CD4-positive, alpha-beta T cell (primary cell): ENCODE measurements at regions not wholly inside any gene's neighbourhood (a gene's known extent, or its start where the extent isn't known, plus 50 kb on each side); places are given as distances from the start of the nearest gene placed in this dataset.

Source experiments
- ATAC-seq: fragments of 200-7000 bp; cut with Tn5 transposase; one replicate; pipeline ENCODE4 v1.10.0; 2022; ENCODE audit warnings: mild to moderate bottlenecking; ENCODE audit not compliant: poor library complexity
- CTCF ChIA-PET: fragments of 350-600 bp; sonication (Branson Sonifier 250); formaldehyde crosslinking; loops from one replicate; lab custom pipeline; 2021; ENCODE audit warnings: antibody characterized with exemption, inconsistent platforms; lab: Charles Lee
- POLR2A ChIA-PET: fragments of 350-600 bp; sonication (Branson Sonifier 250); formaldehyde crosslinking; loops from one replicate; lab custom pipeline; 2021; ENCODE audit warnings: antibody characterized with exemption, inconsistent platforms; lab: Charles Lee
- DNase-seq, 14 experiments: peaks; one replicate each; pipeline ENCODE4 v3.0.0-alpha.2; 2013 to 2020; ENCODE audit warnings: mixed read lengths in 2 of 14
- H3K27ac ChIP-seq, 2 donors: one replicate each; pipeline versions ENCODE4 v1.5.1 to v1.7.0; 2013; ENCODE audit warnings: low read length in 2 of 2, low read depth in 1 of 2, mild to moderate bottlenecking in 1 of 2
- H3K27me3 ChIP-seq, 2 experiments: 1 replicate in 1 of 2; 2 replicates in 1 of 2; pipeline versions ENCODE4 v1.6.1 to v1.7.0; 2013; ENCODE audit warnings: low read length in 2 of 2, control low read depth in 1 of 2, mild to moderate bottlenecking in 1 of 2, moderate library complexity in 1 of 2; ENCODE audit not compliant: insufficient read depth in 2 of 2, control insufficient read depth in 1 of 2
- H3K36me3 ChIP-seq: one replicate; pipeline ENCODE4 v1.6.1; 2013; ENCODE audit warnings: low read length, control low read depth; ENCODE audit not compliant: insufficient read depth
- H3K4me1 ChIP-seq: one replicate; pipeline ENCODE4 v1.6.1; 2013; ENCODE audit warnings: low read length, control low read depth; ENCODE audit not compliant: insufficient read depth
- H3K4me3 ChIP-seq: one replicate; pipeline ENCODE4 v1.5.1; 2013; ENCODE audit warnings: mild to moderate bottlenecking, low read length, moderate library complexity
- H3K9me3 ChIP-seq, 2 experiments: 1 replicate in 1 of 2; 2 replicates in 1 of 2; pipeline versions ENCODE4 v1.6.1 to v1.7.0; 2013; ENCODE audit warnings: low read length in 2 of 2, mild to moderate bottlenecking in 2 of 2, control low read depth in 1 of 2, moderate library complexity in 1 of 2; ENCODE audit not compliant: control insufficient read depth in 1 of 2, insufficient read depth in 1 of 2
- H3K27ac Mint-ChIP-seq: one replicate; pipeline ENCODE4 v1.8.0; 2020; ENCODE audit warnings: mixed read lengths
- H3K27me3 Mint-ChIP-seq: one replicate; pipeline ENCODE4 v1.8.0; 2021; ENCODE audit warnings: mixed read lengths
- H3K36me3 Mint-ChIP-seq: one replicate; pipeline ENCODE4 v1.8.0; 2021; ENCODE audit warnings: low read depth, mixed read lengths
- H3K4me1 Mint-ChIP-seq: one replicate; pipeline ENCODE4 v1.8.0; 2021; ENCODE audit warnings: low read depth, mixed read lengths
- H3K4me3 Mint-ChIP-seq: one replicate; pipeline ENCODE4 v1.8.0; 2020; ENCODE audit warnings: mild to moderate bottlenecking, mixed read lengths
- H3K9me3 Mint-ChIP-seq: one replicate; pipeline ENCODE4 v1.8.0; 2020; ENCODE audit warnings: mixed read lengths
- CTCF ChIP-seq: fragments of 200-600 bp; IDR thresholded peaks from one replicate; pipeline ENCODE4 v1.8.0; 2022; ENCODE audit warnings: antibody characterized with exemption, mild to moderate bottlenecking
- intact Hi-C, 2 experiments: fragments of 100-400 bp; cut with DNase I in 1 of 2; cut with micrococcal nuclease in 1 of 2; formaldehyde crosslinking; loops; one replicate each; pipeline versions ENCODE4 v1.15.1 to v1.9.0; 2023 to 2025; cut with DNase I, micrococcal nuclease

DNA sequence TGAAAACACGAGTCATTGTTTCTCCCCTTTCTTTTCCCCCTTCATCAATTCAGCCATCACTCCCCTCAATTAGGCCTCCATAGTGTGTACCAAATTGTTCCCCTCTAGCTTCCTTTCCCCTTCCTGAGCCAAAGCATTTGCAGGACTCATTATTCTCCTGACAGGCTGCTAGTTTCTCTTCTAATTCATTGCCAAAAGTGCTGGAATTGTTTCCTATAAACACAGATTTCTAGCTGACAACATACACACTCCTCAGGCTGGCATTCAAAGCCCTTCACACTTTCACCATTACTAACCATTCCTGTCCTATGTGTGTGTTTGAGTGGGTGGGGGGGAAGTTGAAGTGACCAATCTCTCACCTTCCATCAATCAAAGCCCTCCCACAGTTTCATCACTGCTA is 444.2 kb upstream of the OPRM1 start:
- no peaks in the 10 kb centered on the region for H3K9me3 Mint-ChIP-seq
- Histone ChIP-seq H3K36me3 (no peaks in the 10 kb centered on the region), H3K9me3 (peaks cover 0 to 3% of the 10 kb centered on the region in 2 experiments), H3K4me3 (no peak overlapping the region), H3K27me3 (no peaks in the 10 kb centered on the region), H3K4me1 (no peaks in the 10 kb centered on the region), H3K27ac (no peak overlapping the region)
- peaks cover 5% of the 10 kb centered on the region for H3K4me1 Mint-ChIP-seq
- intact Hi-C loops, result no loop called here
- H3K4me3 Mint-ChIP-seq, result no peak overlapping the region
- no peaks in the 10 kb centered on the region for H3K27me3 Mint-ChIP-seq
- DNase-seq, result no peak
- H3K27ac Mint-ChIP-seq, result no peak overlapping the region
- CTCF ChIA-PET, result no interaction called here
- no peak for ATAC-seq
- TF ChIP-seq CTCF, result no peak
- H3K36me3 Mint-ChIP-seq, result no peaks in the 10 kb centered on the region
- POLR2A ChIA-PET, result no interaction called here

DNA sequence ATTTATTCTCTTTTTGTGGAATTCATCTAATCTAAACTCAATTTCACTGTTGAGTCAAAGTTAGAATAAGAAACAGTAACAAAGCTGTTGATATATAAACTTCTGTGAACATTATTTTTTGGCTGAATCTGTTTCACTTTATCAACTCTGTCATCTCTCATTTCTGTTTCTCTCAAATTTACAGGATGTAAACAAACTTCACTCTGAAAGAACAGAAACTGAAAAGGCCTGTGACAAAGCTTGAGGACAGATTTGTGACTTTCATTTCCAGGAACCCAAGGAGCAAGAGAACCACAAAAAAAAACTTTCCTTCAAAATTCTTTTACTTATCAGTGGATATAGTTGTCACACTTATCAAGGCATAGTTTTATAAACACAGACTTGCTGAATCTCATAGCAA is 447.9 kb upstream of the OPRM1 start:
- no peak for DNase-seq
- Mint-ChIP-seq H3K36me3 (no peaks in the 10 kb centered on the region), H3K27ac (no peak overlapping the region), H3K4me1 (peaks cover 5% of the 10 kb centered on the region), H3K27me3 (no peaks in the 10 kb centered on the region), H3K4me3 (no peak overlapping the region), H3K9me3 (no peaks in the 10 kb centered on the region)
- Histone ChIP-seq H3K27me3 (no peaks in the 10 kb centered on the region), H3K4me3 (no peak overlapping the region), H3K36me3 (no peaks in the 10 kb centered on the region), H3K9me3 (peaks cover 0 to 3% of the 10 kb centered on the region in 2 experiments), H3K4me1 (no peaks in the 10 kb centered on the region), H3K27ac (no peak overlapping the region)
- intact Hi-C loops, result no loop called here
- CTCF ChIA-PET, result no interaction called here
- POLR2A ChIA-PET, result no interaction called here
- no peak for TF ChIP-seq CTCF
- no peak for ATAC-seq

- Mint-ChIP-seq H3K36me3 (no peaks in the 10 kb centered on the region), H3K27me3 (no peaks in the 10 kb centered on the region), H3K27ac (no peak overlapping the region), H3K4me1 (peaks cover 5% of the 10 kb centered on the region), H3K4me3 (no peak overlapping the region), H3K9me3 (no peaks in the 10 kb centered on the region)
- ATAC-seq (no peak), DNase-seq (no peak)
- ChIA-PET POLR2A (no interaction called here), CTCF (no interaction called here)
- H3K9me3 ChIP-seq, result peaks cover 0 to 3% of the 10 kb centered on the region in 2 experiments
- no peaks in the 10 kb centered on the region for H3K4me1 ChIP-seq
- H3K36me3 ChIP-seq, result no peaks in the 10 kb centered on the region
- no peak for TF ChIP-seq CTCF
- no peak overlapping the region for H3K27ac ChIP-seq
- no peaks in the 10 kb centered on the region for H3K27me3 ChIP-seq
- no peak overlapping the region for H3K4me3 ChIP-seq
- intact Hi-C loops, result no loop called here
These were observed 448.6 kb upstream of the OPRM1 start for GRCh38 chr6:153590411-153590810.
